HG03196 (cell line): ENCODE measurements at regions not wholly inside any gene's neighbourhood (a gene's known extent, or its start where the extent isn't known, plus 50 kb on each side); places are given as distances from the start of the nearest gene placed in this dataset.
"Not testable (repeated sequence)": the region's sequence is repeated elsewhere in the genome, so short reads cannot be mapped to it uniquely, and the experiment has no call there.

Source experiments
- ATAC-seq: cut with Tn5 transposase; IDR thresholded peaks from one replicate; pipeline ENCODE4 v1.9.1; 2021; ENCODE audit not compliant: unreplicated experiment

DNA sequence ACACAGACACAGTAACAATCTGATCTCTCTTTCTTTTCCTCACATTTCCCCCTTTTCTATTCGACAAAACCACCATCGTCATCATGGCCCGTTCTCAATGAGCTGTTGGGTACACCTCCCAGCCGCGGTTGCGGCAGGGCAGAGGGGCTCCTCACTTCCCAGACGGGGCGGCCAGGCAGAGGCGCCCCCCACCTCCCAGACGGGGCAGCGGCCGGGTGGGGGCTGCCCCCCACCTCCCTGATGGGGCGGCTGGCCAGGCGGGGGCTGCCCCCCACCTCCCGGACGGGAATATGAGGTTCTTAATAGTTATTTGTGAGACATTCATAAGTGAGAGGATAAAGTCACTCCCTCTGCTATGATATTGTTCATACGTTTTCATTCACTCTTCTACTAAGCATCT is 229.7 kb downstream of the CD109 start:
- ATAC-seq = not testable (repeated sequence)

DNA sequence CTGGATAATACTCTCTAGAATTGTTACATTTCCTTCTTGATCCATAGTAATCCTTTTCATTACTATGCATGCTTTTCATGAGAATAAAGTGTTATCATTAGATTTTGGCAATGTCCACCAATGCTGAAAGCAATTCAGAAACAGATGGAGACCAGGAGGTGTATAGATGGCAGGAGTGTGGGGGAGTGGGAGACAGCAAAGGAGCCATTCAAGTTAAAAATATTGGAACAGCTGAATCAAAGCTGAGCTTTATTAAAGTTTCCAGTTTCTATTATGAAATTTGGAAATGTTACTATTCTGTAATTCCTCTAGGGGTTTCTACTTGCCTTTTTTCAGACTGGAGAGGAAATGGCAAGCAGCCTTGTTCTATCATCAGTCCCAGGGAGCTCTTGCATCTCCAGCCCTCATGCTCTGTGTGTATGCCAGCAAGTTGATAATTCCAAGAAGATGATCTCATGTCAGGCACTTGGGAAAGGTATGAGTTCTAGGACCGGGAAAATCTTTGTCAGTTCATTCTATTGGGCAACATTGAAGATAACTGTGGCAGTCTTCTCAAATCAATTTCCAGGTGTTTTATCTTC is 228.0 kb downstream of the CD109 start:
- no peak for ATAC-seq

DNA sequence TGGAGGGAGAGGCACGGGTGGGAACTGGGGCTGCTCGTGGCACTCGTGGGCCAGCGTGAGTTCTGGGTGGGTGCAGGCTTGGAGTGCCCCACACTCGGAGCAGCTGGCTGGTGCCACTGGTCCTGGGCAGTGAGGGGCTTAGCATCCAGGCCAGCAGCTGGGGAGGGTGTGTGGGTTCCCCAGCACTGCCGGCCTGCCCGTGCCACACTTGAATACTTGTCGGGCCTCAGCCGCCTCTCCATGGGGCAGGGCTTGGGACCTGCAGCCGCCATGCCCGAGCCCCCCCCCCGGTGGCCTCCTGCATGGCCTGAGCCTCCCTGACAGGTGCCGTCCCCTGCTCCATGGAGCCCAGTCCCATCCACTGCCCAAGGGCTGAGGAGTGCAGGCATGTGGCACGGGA is 207.2 kb downstream of the CD109 start:
- ATAC-seq = no peak

DNA sequence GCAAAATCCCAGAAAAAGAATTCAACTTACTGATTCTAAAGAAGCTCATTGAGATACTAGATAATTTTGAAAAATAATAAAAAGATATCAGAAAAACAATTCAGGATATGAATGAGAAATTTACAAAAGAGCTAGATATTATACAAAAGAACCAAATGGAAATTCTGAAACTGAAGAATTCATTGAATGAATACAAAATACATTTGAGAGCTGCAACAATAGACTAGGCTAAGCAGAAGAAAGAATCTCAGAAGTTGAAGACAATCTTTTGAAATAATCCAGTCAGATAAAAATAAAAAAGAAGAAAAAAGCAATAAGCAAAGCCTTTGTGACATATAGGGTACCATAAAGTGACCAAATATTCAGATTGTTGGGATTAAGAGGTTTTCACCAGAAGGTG is 206.0 kb downstream of the CD109 start:
- ATAC-seq = no peak

DNA sequence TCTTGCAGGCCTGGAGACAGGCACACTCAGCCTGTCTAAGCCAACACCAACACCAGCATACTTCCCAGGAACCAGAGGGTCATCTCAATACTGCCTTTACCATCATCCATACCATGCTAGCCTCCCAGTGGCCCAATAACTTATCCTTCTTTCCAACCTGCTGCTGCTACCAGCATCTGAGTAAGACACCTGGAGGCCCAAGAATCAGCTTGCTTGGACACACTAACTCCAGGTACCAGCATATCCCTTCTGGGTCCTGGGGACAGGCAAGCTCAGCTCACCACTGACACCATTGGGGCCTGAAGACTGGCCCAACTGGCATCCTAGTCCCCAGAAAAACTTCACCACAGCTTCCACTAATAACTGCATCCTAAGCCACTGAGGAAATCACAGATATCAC is 205.3 kb downstream of the CD109 start:
- no peak for ATAC-seq

DNA sequence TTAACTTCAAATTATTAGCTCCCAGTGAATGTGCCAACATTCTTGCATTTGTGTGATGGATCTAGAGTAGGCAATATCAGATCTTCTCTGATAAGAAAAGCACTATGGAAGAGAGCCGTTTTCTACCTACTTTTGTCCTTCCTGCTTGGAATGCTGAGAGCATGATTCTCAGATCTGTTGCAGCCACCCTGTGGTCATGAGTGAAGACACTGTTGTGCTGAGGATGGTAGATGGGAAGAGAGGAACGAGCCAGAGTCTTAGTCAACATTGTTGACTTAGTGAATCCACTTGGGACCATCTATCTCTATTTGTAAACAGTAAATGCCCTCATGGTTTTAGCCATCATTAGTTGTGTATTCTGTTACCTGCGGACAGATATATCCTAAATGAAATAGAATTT is 202.6 kb downstream of the CD109 start:
- ATAC-seq = no peak

DNA sequence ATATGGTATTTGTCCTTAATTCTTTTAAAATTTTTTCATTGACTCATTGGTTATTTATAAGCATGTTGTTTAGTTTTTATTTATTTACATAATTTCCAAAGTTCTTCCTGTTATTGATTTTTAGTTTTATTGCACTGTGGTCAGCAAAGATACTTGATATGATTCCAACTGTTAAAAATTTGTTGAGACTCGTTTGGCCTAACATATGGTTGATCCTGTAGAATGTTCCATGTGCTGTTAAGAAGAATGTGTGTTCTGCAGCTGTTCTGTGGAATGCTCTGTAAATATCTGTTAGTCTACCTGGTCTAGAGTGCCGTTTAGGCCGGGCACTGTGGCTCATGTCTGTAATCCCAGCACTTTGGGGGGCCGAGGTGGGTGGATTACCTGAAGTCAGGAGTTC is 197.7 kb downstream of the CD109 start:
- no peak for ATAC-seq

DNA sequence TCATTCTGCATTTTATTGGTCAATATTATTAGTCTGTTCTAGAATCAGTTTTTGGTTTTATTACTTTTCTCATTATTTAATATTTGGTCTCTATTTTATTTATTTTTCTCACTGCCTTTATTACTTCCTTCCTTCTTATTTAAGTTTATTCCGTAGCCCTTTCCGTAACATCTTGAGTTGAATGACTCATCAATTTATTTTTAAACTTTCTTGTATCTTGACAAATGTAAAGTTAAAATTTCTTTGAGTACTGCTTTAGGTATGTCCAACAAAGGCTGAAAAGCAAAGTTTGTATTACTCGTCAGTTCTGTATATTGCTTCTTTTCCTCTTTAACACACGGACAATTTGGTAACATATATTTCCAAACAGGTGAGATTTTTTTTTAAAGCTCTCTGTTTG is 192.0 kb downstream of the CD109 start:
- ATAC-seq = no peak

DNA sequence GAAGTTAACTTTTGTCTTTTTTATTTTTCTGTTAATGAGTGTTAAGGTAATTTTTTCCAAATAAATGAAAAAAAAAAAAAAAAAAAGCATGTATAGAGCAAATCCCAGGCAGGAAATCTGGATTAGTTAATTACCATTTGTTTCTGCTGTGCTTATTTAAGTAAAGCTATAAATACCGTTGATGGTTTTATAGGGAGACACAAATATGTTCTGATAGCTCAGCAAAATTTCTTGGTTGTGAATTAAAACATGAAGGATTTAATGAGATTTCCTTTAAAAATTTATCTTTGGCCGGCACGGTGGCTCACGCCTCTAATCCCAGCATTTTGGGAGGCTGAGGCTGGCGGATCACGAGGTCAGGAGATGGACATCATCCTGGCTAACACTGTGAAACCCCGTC is 189.4 kb downstream of the CD109 start:
- no peak for ATAC-seq

DNA sequence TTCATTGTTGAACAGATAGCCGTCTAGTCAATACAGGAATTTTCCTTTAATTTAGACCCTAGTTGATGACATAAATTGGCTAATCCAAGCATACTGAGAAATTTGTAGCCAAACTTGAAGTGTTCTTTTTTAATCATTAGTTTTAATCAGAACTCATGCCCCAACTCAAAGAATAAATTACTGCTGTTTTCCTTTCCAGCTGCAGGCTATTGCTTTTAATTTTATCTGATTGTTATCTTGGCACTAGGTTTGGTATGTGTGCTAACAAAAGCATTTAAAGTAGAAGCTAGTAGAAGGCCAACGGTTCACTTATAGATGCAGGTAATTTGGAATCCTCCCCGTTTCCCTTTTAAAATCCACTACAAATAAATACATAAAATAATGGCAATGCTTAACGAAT is 188.5 kb downstream of the CD109 start:
- no peak for ATAC-seq

DNA sequence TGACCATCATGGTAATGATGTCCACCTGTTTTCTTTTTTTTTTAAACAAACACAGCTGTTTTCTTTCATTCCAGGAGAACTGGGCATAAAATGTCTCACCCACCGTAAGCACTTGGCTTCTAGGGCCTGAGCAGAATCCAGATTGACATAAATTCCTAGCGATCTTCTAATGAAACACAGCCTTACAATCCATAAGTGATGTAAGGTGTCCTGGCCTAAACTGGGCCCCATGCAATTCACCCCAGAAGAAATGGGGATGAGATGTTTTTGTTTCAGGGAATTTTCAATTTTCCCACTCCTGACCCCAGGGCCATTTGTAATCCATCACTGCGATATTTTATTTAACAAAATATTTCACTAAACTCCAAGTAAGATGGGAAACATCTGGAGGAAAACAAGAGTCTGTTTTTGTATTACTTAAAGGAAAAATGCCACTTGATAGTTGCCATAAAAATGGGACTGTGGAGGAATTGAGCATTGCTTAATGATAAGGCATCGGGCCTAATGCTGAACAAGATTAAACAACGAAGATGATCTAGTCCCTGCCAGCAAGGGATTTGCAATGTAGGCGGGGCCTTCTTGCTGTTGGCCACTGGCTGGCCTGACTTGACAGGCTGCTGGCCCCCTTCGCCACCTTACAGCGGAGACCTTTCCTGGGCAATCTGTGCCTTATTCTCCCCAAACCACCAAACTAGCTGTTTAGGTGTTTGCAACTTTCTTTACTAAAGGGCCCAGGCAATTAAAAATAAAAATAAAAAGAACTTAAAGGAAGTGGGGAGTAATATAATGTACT is 183.7 kb downstream of the CD109 start:
- no peak for ATAC-seq

DNA sequence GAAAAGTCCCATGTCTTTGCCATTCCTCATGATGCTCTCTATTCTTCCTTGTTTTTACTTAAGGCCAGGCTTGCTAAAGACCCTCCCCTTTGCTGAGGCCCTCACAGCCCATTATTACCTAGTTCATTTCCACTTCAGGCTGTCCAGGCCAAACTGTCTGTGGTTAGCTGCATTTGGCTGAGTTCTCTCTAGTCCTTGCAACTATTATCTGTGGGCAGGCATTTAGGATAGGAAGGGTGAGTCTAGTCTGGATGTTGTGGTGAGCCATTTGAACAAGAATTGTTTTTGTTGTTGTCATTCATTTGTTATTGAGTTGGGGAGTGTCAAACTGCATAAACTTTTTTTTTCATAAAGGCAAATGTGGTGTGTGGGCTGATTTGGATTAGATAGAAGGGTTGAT is 182.4 kb downstream of the CD109 start:
- no peak for ATAC-seq
